ENCODE measurements at regions not wholly inside any gene's neighbourhood (a gene's known extent, or its start where the extent isn't known, plus 50 kb on each side); places are given as distances from the start of the nearest gene placed in this dataset.

GRCh38 chr4:152020073-152020472, 259.3 kb upstream of the GATB start:
- no peaks in the 10 kb centered on the region for H3K27me3 ChIP-seq (ENCODE audit: control insufficient read depth in 2 of 2, insufficient read depth in 2 of 2, low read length in 2 of 2)
- no peaks in the 10 kb centered on the region for H4K20me1 ChIP-seq (ENCODE audit: insufficient read depth, low read length)
- TF ChIP-seq, protein P1, sequence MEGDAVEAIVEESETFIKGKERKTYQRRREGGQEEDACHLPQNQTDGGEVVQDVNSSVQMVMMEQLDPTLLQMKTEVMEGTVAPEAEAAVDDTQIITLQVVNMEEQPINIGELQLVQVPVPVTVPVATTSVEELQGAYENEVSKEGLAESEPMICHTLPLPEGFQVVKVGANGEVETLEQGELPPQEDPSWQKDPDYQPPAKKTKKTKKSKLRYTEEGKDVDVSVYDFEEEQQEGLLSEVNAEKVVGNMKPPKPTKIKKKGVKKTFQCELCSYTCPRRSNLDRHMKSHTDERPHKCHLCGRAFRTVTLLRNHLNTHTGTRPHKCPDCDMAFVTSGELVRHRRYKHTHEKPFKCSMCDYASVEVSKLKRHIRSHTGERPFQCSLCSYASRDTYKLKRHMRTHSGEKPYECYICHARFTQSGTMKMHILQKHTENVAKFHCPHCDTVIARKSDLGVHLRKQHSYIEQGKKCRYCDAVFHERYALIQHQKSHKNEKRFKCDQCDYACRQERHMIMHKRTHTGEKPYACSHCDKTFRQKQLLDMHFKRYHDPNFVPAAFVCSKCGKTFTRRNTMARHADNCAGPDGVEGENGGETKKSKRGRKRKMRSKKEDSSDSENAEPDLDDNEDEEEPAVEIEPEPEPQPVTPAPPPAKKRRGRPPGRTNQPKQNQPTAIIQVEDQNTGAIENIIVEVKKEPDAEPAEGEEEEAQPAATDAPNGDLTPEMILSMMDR (IDR thresholded peaks at IDR 0.05), result no peak
- Mint-ChIP-seq H3K4me3 (no peak overlapping the region), H3K27me3 (ENCODE audit: low read depth in 3 of 3) (peaks cover 0 to 3% (median 0%) of the 10 kb centered on the region in 3 donors), H3K9me3 (peaks cover 0 to 1% (median 0%) of the 10 kb centered on the region in 7 donors), H3K36me3 (no peaks in the 10 kb centered on the region), H3K27ac (no peak overlapping the region), H3K4me1 (peaks cover 5% of the 10 kb centered on the region)
- no peak overlapping the region for H2AFZ ChIP-seq (ENCODE audit: insufficient read depth, low read depth, low read length, poor library complexity, severe bottlenecking)
- no peak overlapping the region for H3K4me2 ChIP-seq (replicated peaks; ENCODE audit: extremely low read depth, low read length, poor library complexity, severe bottlenecking)
- intact Hi-C loops (cut with micrococcal nuclease), result no loop called here
- DNase-seq, result no peak
- no peak overlapping the region for H3K4me3 ChIP-seq (replicated peaks in 1 of 3; ENCODE audit: low read depth in 2 of 3, low read length in 3 of 3)
- H3K27ac ChIP-seq (ENCODE audit: low read depth in 1 of 2, low read length in 2 of 2), result no peak overlapping the region
- no peaks in the 10 kb centered on the region for H3K9me3 ChIP-seq (replicated peaks in 1 of 2; ENCODE audit: control insufficient read depth in 1 of 2, insufficient read depth in 1 of 2, low read length in 2 of 2)
- WGBS (ENCODE audit: insufficient coverage), result 100% methylated on average over 2 of the region's 5 CpGs
- H3K79me2 ChIP-seq (ENCODE audit: insufficient read depth, low read length), result no peaks in the 10 kb centered on the region
- H3K4me1 ChIP-seq (ENCODE audit: control insufficient read depth in 1 of 2, insufficient read depth in 2 of 2, low read length in 2 of 2), result no peaks in the 10 kb centered on the region
- no peaks in the 10 kb centered on the region for H3K36me3 ChIP-seq (replicated peaks in 1 of 2; ENCODE audit: control insufficient read depth in 1 of 2, insufficient read depth in 2 of 2, low read length in 2 of 2)
- no peak overlapping the region for H3K9ac ChIP-seq (ENCODE audit: insufficient read depth, low read length, poor library complexity, severe bottlenecking)

DNA sequence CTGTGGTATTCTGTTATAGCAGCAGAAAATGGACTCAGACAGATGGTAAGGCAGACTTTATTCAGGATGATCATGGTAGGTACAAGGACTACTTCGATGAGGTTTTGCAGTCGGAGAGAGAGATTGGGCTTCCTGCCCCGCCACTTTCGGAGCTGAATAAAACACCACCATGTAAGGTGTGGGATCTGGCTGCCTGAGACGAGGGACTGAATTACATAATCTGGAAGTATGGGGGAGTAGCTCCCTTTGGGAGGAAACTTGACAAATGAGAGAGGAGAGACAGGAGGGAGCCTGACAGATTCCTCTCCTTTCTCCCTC, 255.5 kb upstream of the GATB start:
- Histone ChIP-seq H2AFZ (ENCODE audit: insufficient read depth, low read depth, low read length, poor library complexity, severe bottlenecking) (no peak overlapping the region), H3K4me2 (replicated peaks; ENCODE audit: extremely low read depth, low read length, poor library complexity, severe bottlenecking) (no peak overlapping the region), H3K4me3 (replicated peaks in 1 of 3; ENCODE audit: low read depth in 2 of 3, low read length in 3 of 3) (no peak overlapping the region), H3K79me2 (ENCODE audit: insufficient read depth, low read length) (no peaks in the 10 kb centered on the region), H3K27ac (ENCODE audit: low read depth in 1 of 2, low read length in 2 of 2) (no peak overlapping the region), H3K36me3 (replicated peaks in 1 of 2; ENCODE audit: control insufficient read depth in 1 of 2, insufficient read depth in 2 of 2, low read length in 2 of 2) (no peaks in the 10 kb centered on the region), H3K27me3 (ENCODE audit: control insufficient read depth in 2 of 2, insufficient read depth in 2 of 2, low read length in 2 of 2) (no peaks in the 10 kb centered on the region), H3K9me3 (replicated peaks in 1 of 2; ENCODE audit: control insufficient read depth in 1 of 2, insufficient read depth in 1 of 2, low read length in 2 of 2) (no peaks in the 10 kb centered on the region), H3K4me1 (ENCODE audit: control insufficient read depth in 1 of 2, insufficient read depth in 2 of 2, low read length in 2 of 2) (peaks cover 9 to 13% of the 10 kb centered on the region in 2 donors), H3K9ac (ENCODE audit: insufficient read depth, low read length, poor library complexity, severe bottlenecking) (no peak overlapping the region), H4K20me1 (ENCODE audit: insufficient read depth, low read length) (no peaks in the 10 kb centered on the region)
- H3K4me1 Mint-ChIP-seq, result peaks cover 22% of the 10 kb centered on the region
- TF ChIP-seq, protein P1 (IDR thresholded peaks at IDR 0.05), result no peak
- DNase-seq, result no peak
- H3K36me3 Mint-ChIP-seq, result no peaks in the 10 kb centered on the region
- H3K27ac Mint-ChIP-seq, result no peak overlapping the region
- 100% methylated on average over 4 of the region's 5 CpGs for WGBS (ENCODE audit: insufficient coverage)
- no peak overlapping the region for H3K4me3 Mint-ChIP-seq
- peaks cover 1 to 9% (median 3%) of the 10 kb centered on the region in 3 donors for H3K27me3 Mint-ChIP-seq (ENCODE audit: low read depth in 3 of 3)
- H3K9me3 Mint-ChIP-seq, result peaks cover 0 to 8% (median 3%) of the 10 kb centered on the region in 7 donors
- intact Hi-C loops (cut with micrococcal nuclease), result no loop called here

All from CD14-positive monocyte (primary cell).